Cardiac fibroblast (primary cell): ENCODE measurements at regions not wholly inside any gene's neighbourhood (a gene's known extent, or its start where the extent isn't known, plus 50 kb on each side); places are given as distances from the start of the nearest gene placed in this dataset.

Experiments used
- DNase-seq, 2 donors: peaks; one replicate each; pipeline versions ENCODE4 v3.0.0 to v3.0.0-alpha.2; 2010; ENCODE audit warnings: low read depth in 2 of 2
- H3K4me3 ChIP-seq, 2 donors: replicated peaks in 1 of 2; 1 replicate in 1 of 2; 2 replicates in 1 of 2; pipeline ENCODE4 v1.5.1; 2011; ENCODE audit warnings: low read depth in 2 of 2, low read length in 2 of 2, mild to moderate bottlenecking in 2 of 2, moderate library complexity in 1 of 2
- CTCF ChIP-seq: IDR thresholded peaks from one replicate; pipeline ENCODE4 v1.5.1; 2011; ENCODE audit warnings: low read depth, mild to moderate bottlenecking, low read length, inconsistent platforms

DNA sequence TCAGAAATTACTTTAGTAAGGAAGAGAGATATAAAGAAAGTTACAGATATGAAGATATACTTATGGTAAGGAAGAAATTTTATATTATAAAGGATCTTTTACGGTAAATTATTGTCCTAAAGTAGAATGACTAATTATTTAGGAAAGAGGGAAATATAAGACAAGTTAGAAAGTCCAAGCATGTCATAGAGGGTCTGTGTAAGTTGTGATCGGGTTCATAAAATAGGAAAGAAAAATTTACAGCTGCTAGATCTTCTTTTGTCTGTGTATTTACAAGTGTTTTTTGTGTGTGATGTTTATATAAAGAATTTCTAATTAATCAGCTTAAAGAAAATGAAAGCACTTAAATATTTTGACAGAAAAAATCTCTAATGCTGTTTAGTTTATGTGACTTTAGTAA, 1054.9 kb upstream of the DIAPH2 start:
- no peak for DNase-seq
- TF ChIP-seq CTCF: no peak
- H3K4me3 ChIP-seq: no peak overlapping the region

GRCh38 chrX:95640226-95640625, 1044.4 kb upstream of the DIAPH2 start:
- H3K4me3 ChIP-seq: no peak overlapping the region
- no peak for TF ChIP-seq CTCF
- DNase-seq: no peak

- TF ChIP-seq CTCF: no peak
- no peak for DNase-seq
- no peak overlapping the region for H3K4me3 ChIP-seq
Measured at GRCh38 chrX:95645738-95646137, 1038.9 kb upstream of the DIAPH2 start.

DNA sequence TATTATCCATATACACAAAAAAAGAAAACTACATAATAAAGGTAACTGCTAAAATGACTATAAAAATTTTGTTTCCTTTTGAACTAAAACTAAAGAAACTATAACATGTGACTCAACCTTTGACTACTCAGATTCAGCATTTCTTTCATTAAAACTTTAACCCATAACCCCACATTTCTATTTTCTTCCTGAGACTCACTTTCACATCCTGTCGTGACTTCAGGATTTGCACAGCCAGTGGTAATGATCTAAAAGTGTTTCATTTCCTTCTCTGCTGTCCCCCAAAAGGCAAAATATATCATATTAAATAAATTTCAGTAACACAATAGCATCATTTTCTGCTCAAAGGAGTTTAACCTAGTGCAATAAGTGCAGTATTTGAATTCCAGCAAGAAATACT, 1022.4 kb upstream of the DIAPH2 start:
- no peak overlapping the region for H3K4me3 ChIP-seq
- DNase-seq: no peak
- no peak for TF ChIP-seq CTCF

- no peak overlapping the region for H3K4me3 ChIP-seq
- no peak for TF ChIP-seq CTCF
Measured at GRCh38 chrX:95666056-95666455, 1018.6 kb upstream of the DIAPH2 start.

GRCh38 chrX:95675011-95675410, 1009.6 kb upstream of the DIAPH2 start:
- DNase-seq: no peak
- no peak for TF ChIP-seq CTCF
- no peak overlapping the region for H3K4me3 ChIP-seq

More at GRCh38 chrX:95666056-95666455, 1018.6 kb upstream of the DIAPH2 start:
- no peak for DNase-seq

DNA sequence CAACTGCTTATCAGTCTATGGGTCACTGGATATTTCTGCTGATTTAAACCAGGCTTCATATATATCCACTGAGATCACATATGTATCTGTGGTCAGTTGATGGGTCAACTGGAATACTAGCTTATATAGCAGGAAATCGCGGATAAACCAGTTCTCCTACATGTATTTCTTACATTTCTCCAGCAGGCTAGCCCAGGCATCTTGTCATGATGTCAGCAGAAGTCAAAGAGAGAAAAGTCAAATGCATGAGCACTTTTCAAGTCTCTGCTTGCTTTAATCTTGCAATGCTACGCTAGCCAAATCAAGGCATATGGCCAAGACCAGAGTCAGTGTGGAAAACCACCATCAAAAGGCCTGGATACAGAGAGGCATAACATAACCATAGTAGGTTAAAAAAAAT, 1008.8 kb upstream of the DIAPH2 start:
- H3K4me3 ChIP-seq: no peak overlapping the region
- TF ChIP-seq CTCF: no peak
- DNase-seq: no peak
